ENCODE measurements at regions not wholly inside any gene's neighbourhood (a gene's known extent, or its start where the extent isn't known, plus 50 kb on each side); places are given as distances from the start of the nearest gene placed in this dataset.
"Not testable (repeated sequence)": the region's sequence is repeated elsewhere in the genome, so short reads cannot be mapped to it uniquely, and the experiment has no call there.

- no peak for DNase-seq
Measured at GRCh38 chr1:187038784-187039183, 210.0 kb downstream of the PLA2G4A start.

GRCh38 chr1:187041104-187041503 lies 212.4 kb downstream of the PLA2G4A start:
- DNase-seq: no peak

DNA sequence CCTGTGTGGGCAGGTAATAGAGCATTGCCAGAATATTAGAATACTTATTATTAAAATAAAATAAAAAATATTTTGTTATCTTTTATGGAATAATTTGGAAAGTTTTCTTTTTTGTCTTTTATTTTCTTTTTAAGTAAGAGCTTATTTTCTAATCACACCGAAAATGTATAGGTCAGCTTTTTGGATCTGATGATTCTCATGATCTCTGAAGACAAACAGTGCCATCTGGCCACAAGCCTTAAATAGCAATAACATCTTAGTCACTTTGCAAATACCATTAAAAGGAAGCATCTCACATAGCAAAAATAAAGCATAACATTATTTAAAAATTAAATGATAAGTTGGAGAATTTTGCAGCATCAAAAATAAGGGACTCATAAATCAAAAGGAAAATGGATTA lies 213.8 kb downstream of the PLA2G4A start:
- no peak for DNase-seq

DNA sequence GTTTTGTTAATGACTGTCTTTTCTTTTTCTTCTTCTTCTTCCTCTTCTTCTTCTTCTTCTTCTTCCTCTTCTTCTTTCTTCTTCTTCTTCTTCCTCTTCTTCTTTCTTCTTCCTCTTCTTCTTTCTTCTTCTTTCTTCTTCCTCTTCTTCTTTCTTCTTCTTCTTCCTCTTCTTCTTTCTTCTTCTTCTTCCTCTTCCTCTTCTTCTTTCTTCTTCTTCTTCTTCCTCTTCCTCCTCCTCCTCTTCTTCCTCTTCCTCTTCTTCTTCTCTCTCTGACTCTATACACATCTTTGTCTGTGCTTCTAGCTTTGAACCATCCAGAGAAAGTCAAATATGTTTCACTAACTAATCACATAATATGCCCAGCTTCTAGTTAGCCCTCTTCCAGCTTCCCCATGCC lies 214.7 kb downstream of the PLA2G4A start:
- not testable (repeated sequence) for DNase-seq

GRCh38 chr1:187044411-187044810 lies 215.7 kb downstream of the PLA2G4A start:
- no peak for DNase-seq

GRCh38 chr1:187045371-187045770 lies 216.6 kb downstream of the PLA2G4A start:
- no peak for DNase-seq

GRCh38 chr1:187046293-187046692 lies 217.5 kb downstream of the PLA2G4A start:
- DNase-seq: no peak

- DNase-seq: no peak
Measured at GRCh38 chr1:187047298-187047697, 218.5 kb downstream of the PLA2G4A start.

GRCh38 chr1:187051618-187052232 lies 223.0 kb downstream of the PLA2G4A start:
- no peak for DNase-seq

DNA sequence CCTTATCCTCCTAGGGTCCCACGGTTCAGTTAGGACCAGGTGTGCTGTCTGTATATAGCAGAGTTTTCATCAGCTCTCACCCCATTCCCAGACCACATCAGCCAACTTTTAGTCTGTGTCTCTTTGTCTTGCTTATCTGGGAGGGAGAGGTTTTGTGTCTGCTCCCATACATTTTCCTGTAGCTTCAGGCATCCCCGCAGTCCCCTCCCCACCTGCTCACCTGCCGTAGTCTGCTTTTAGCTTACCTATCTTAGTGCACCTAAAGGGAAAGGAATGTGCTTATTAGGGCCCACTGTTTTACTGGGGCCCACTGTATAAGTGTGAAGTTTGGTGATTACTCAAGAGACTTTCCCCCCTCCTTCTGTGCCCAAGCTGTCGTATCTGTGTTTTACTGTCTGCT lies 225.1 kb downstream of the PLA2G4A start:
- DNase-seq: no peak

- no peak for DNase-seq
Measured at GRCh38 chr1:187054862-187055757, 226.4 kb downstream of the PLA2G4A start.

- no peak for DNase-seq
Measured at GRCh38 chr1:187063271-187063670, 234.5 kb downstream of the PLA2G4A start.

DNA sequence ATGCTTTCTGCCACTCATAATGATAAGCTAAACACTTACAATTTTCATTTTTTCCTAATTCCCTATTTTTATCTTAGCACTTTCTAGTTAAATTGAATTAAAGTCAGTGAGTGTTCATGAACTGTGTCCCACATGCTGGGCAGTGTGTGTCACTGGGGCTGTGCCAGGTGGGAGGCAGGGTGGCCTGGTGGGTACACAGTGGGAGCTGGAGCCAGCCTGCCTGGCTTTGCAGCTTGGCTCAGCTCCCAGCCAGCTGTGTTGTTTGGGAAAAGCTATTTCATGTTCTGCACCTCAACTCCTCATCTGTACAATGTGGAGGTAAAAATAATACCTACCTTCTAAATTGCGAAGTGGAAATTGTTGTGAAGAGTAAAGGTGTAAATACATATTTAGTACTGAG lies 238.4 kb downstream of the PLA2G4A start:
- no peak for DNase-seq

DNA sequence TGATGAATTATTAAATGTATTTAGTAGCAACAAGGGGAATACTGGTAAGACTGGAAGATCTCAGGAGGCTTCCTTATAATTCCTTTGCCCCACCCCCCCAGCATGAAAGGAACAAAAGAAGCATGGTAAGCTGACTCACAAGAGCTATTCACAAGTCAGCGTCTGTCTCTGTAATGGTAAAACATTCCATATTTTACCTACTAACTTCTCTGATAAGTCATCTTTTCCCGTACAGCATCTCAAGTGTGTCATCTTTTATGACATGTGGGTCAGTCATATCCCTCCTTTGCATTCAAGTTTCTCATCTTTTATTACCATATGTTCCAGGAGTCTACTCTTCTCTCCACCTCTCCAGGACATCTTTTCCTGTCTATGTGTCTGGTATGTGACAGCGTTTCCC lies 241.3 kb downstream of the PLA2G4A start:
- DNase-seq: no peak

GRCh38 chr1:187072262-187073034 lies 243.7 kb downstream of the PLA2G4A start:
- DNase-seq: peak; percentile 24

DNA sequence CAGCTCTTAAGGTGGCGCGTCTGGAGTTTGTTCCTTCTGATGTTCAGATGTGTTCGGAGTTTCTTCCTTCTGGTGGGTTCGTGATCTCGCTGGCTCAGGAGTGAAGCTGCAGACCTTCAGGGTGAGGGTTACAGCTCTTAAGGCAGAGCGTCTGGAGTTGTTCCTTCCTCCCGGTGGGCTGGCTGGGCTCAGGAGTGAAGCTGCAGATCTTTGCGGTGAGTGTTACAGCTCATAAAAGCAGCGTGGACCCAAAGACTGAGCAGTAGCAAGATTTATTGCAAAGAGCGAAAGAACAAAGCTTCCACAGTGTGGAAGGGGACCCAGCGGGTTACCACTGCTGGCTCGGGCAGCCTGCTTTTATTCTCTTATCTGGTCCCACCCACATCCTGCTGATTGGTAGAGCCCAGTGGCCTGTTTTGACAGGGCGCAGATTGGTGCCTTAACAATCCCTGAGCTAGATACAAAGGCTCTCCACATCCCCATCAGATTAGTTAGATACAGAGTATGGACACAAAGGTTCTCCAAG lies 244.3 kb downstream of the PLA2G4A start:
- DNase-seq: peak; percentile 24

GRCh38 chr1:187073634-187074245 lies 245.0 kb downstream of the PLA2G4A start:
- not testable (repeated sequence) for DNase-seq

- no peak for DNase-seq
Measured at GRCh38 chr1:187074445-187075048, 245.8 kb downstream of the PLA2G4A start.

- DNase-seq: no peak
Measured at GRCh38 chr1:187076922-187077321, 248.2 kb downstream of the PLA2G4A start.

DNA sequence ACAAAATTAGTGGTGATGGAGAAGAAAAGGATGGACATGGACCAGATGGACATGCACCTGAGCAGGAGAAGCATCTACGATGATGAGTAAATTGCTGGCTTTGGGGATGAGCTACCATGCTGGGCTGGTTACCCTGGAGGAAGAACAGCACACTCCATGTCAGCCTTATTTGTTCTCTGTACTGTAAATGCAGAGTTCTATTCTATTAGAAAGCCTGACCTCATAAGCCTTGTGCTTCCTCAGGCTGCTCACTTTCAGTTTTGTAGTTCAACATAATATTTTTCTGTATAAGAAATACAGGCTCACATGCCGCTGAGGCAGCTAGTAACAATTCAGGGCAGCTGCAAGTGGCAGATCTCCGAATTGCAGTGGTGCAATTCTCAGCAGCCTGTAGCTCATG lies 249.6 kb downstream of the PLA2G4A start:
- no peak for DNase-seq

- no peak for DNase-seq
Measured at GRCh38 chr1:187078916-187079315, 250.2 kb downstream of the PLA2G4A start.

- DNase-seq: no peak
Measured at GRCh38 chr1:187079330-187079729, 250.6 kb downstream of the PLA2G4A start.
